Right cardiac atrium (tissue), 5 donors: ENCODE measurements at regions not wholly inside any gene's neighbourhood (a gene's known extent, or its start where the extent isn't known, plus 50 kb on each side); places are given as distances from the start of the nearest gene placed in this dataset.
"Not testable (repeated sequence)": the region's sequence is repeated elsewhere in the genome, so short reads cannot be mapped to it uniquely, and the experiment has no call there.

ENCODE experiments used
- ATAC-seq, 2 donors: fragments of 200-7000 bp; cut with Tn5 transposase; one replicate each; pipeline versions ENCODE4 v1.8.0 to v1.9.1; 2020; ENCODE audit warnings: moderate library complexity in 2 of 2, mild to moderate bottlenecking in 1 of 2
- DNase-seq, 3 donors: peaks; one replicate each; pipeline ENCODE4 v3.0.0-alpha.2; 2020
- H3K27ac ChIP-seq: one replicate; pipeline ENCODE4 v1.5.1; 2013; ENCODE audit warnings: mild to moderate bottlenecking, low read length, control low read depth, moderate library complexity
- H3K27me3 ChIP-seq: one replicate; pipeline ENCODE4 v1.6.1; 2013; ENCODE audit not compliant: control insufficient read depth, insufficient read depth
- H3K4me1 ChIP-seq: one replicate; pipeline ENCODE4 v1.6.1; 2013; ENCODE audit warnings: low read length; ENCODE audit not compliant: control insufficient read depth, insufficient read depth
- H3K4me3 ChIP-seq: one replicate; pipeline ENCODE4 v1.5.1; 2013; ENCODE audit warnings: low read length, control low read depth
- H3K9me3 ChIP-seq: one replicate; pipeline ENCODE4 v1.6.1; 2013; ENCODE audit warnings: low read length; ENCODE audit not compliant: control insufficient read depth
- WGBS: extraction: QIAGEN DNeasy Blood & Tissue Kit; methylation state at CpG from one replicate; pipeline ENCODE4 v1.1.7; 2013; 5-methylcytosine and 5-hydroxymethylcytosine counted together
- intact Hi-C, 4 donors: fragments of 100-400 bp; cut with DNase I; formaldehyde crosslinking; loops; one replicate each; pipeline versions ENCODE4 v1.11.0 to v1.14.0; 2022 to 2023
- donor health status: healthy with polysubstance abuse.
- donor health status: DM: no; HTN: yes; CAD: no.
- donor health status: DM: no; HTN: no; CAD: no.
- donor health status: DM: no; HTN: yes; CAD: no; lungs with severe emphysema.
- donor health status: DM: yes; HTN: yes; CAD: no.

GRCh38 chr5:72651109-72651508, 143.9 kb upstream of the ZNF366 start:
- DNase-seq (no peak), ATAC-seq (no peak)
- 92% methylated on average over 8 of the region's 8 CpGs for WGBS
- Histone ChIP-seq H3K9me3 (no peaks in the 10 kb centered on the region), H3K27ac (no peak overlapping the region), H3K4me3 (no peak overlapping the region), H3K27me3 (no peaks in the 10 kb centered on the region), H3K4me1 (no peaks in the 10 kb centered on the region)
- intact Hi-C loops = loop anchor here in 1 of 4 donors (10.0 kb wide), 1 partner anchor 64 kb away; no protein-coding TSS in a partner anchor

- no peaks in the 10 kb centered on the region for H3K4me1 ChIP-seq
- DNase-seq (no peak), ATAC-seq (no peak)
- 75% methylated on average over 7 of the region's 7 CpGs for WGBS
- no peaks in the 10 kb centered on the region for H3K27me3 ChIP-seq
- intact Hi-C loops = no loop called here
- no peak overlapping the region for H3K4me3 ChIP-seq
- no peaks in the 10 kb centered on the region for H3K9me3 ChIP-seq
- no peak overlapping the region for H3K27ac ChIP-seq
These were observed 142.2 kb upstream of the ZNF366 start for GRCh38 chr5:72649449-72649848.

GRCh38 chr5:72648480-72648879, 141.3 kb upstream of the ZNF366 start:
- no peak overlapping the region for H3K27ac ChIP-seq
- DNase-seq = no peak
- no peaks in the 10 kb centered on the region for H3K4me1 ChIP-seq
- no peak for ATAC-seq
- intact Hi-C loops = no loop called here
- H3K4me3 ChIP-seq = no peak overlapping the region
- H3K9me3 ChIP-seq = no peaks in the 10 kb centered on the region
- H3K27me3 ChIP-seq = no peaks in the 10 kb centered on the region
- WGBS = 91% methylated on average over 1 of the region's 1 CpG

- Histone ChIP-seq H3K4me3 (no peak overlapping the region), H3K9me3 (no peaks in the 10 kb centered on the region), H3K27me3 (no peaks in the 10 kb centered on the region), H3K27ac (no peak overlapping the region), H3K4me1 (no peaks in the 10 kb centered on the region)
- intact Hi-C loops = no loop called here
- WGBS = 42% methylated on average over 2 of the region's 2 CpGs
- no peak for ATAC-seq
- no peak for DNase-seq
These were observed 140.6 kb upstream of the ZNF366 start for GRCh38 chr5:72647806-72648205.

- Histone ChIP-seq H3K27me3 (no peaks in the 10 kb centered on the region), H3K4me3 (no peak overlapping the region), H3K4me1 (no peaks in the 10 kb centered on the region), H3K9me3 (no peaks in the 10 kb centered on the region), H3K27ac (no peak overlapping the region)
- ATAC-seq (no peak), DNase-seq (no peak)
- WGBS = 73% methylated on average over 2 of the region's 2 CpGs
- intact Hi-C loops = no loop called here
These were observed 139.1 kb upstream of the ZNF366 start for GRCh38 chr5:72646246-72646866.

GRCh38 chr5:72645064-72645846, 138.0 kb upstream of the ZNF366 start:
- Histone ChIP-seq H3K27me3 (no peaks in the 10 kb centered on the region), H3K4me3 (no peak overlapping the region), H3K9me3 (no peaks in the 10 kb centered on the region), H3K27ac (no peak overlapping the region), H3K4me1 (no peaks in the 10 kb centered on the region)
- intact Hi-C loops = no loop called here
- WGBS = 78% methylated on average over 6 of the region's 6 CpGs
- DNase-seq (no peak), ATAC-seq (no peak)

- intact Hi-C loops = no loop called here
- no peak for ATAC-seq
These were observed 137.1 kb upstream of the ZNF366 start for GRCh38 chr5:72644296-72644695.

GRCh38 chr5:72641164-72641563, 134.0 kb upstream of the ZNF366 start:
- 94% methylated on average over 2 of the region's 2 CpGs for WGBS
- no peaks in the 10 kb centered on the region for H3K27me3 ChIP-seq
- no peak overlapping the region for H3K27ac ChIP-seq
- no peaks in the 10 kb centered on the region for H3K9me3 ChIP-seq
- DNase-seq (no peak), ATAC-seq (no peak)
- no peak overlapping the region for H3K4me3 ChIP-seq
- intact Hi-C loops = no loop called here
- H3K4me1 ChIP-seq = no peaks in the 10 kb centered on the region

More at GRCh38 chr5:72644296-72644695, 137.1 kb upstream of the ZNF366 start:
- Histone ChIP-seq H3K27me3 (no peaks in the 10 kb centered on the region), H3K4me1 (no peaks in the 10 kb centered on the region), H3K9me3 (no peaks in the 10 kb centered on the region), H3K4me3 (no peak overlapping the region), H3K27ac (no peak overlapping the region)
- DNase-seq = no peak
- 83% methylated on average over 2 of the region's 2 CpGs for WGBS

GRCh38 chr5:72637058-72637457, 129.8 kb upstream of the ZNF366 start:
- Histone ChIP-seq H3K4me1 (no peaks in the 10 kb centered on the region), H3K27ac (no peak overlapping the region), H3K27me3 (no peaks in the 10 kb centered on the region), H3K9me3 (no peaks in the 10 kb centered on the region), H3K4me3 (no peak overlapping the region)
- no peak for ATAC-seq
- DNase-seq = no peak
- intact Hi-C loops = no loop called here

- H3K27me3 ChIP-seq, DNase-seq, H3K27ac ChIP-seq, H3K9me3 ChIP-seq, ATAC-seq, H3K4me3 ChIP-seq, intact Hi-C loops, H3K4me1 ChIP-seq: not testable (repeated sequence)
- WGBS = 98% methylated on average over 2 of the region's 2 CpGs
These were observed 129.4 kb upstream of the ZNF366 start for GRCh38 chr5:72636565-72636964.

GRCh38 chr5:72634444-72634843, 127.2 kb upstream of the ZNF366 start:
- DNase-seq = no peak
- H3K27ac ChIP-seq = no peak overlapping the region
- H3K27me3 ChIP-seq = no peaks in the 10 kb centered on the region
- no peak overlapping the region for H3K4me3 ChIP-seq
- H3K9me3 ChIP-seq = no peaks in the 10 kb centered on the region
- intact Hi-C loops = no loop called here
- no peak for ATAC-seq
- H3K4me1 ChIP-seq = no peaks in the 10 kb centered on the region
- WGBS = 57% methylated on average over 2 of the region's 2 CpGs
